Upper lobe of right lung (tissue), 1 donor: ENCODE measurements at regions not wholly inside any gene's neighbourhood (a gene's known extent, or its start where the extent isn't known, plus 50 kb on each side); places are given as distances from the start of the nearest gene placed in this dataset.

Source experiments
- ATAC-seq: fragments of 200-7000 bp; cut with Tn5 transposase; one replicate; pipeline ENCODE4 v1.9.1; 2020; ENCODE audit warnings: mild to moderate bottlenecking, moderate library complexity
- DNase-seq: peaks from one replicate; pipeline ENCODE4 v3.0.0-alpha.2; 2020
- H3K27ac ChIP-seq: fragments of 200-600 bp; one replicate; pipeline ENCODE4 v1.8.0; 2022
- H3K27me3 ChIP-seq: fragments of 200-600 bp; one replicate; pipeline ENCODE4 v1.8.0; 2022; ENCODE audit warnings: mild to moderate bottlenecking
- H3K36me3 ChIP-seq: fragments of 200-600 bp; one replicate; pipeline ENCODE4 v1.8.0; 2022
- H3K4me1 ChIP-seq: fragments of 200-600 bp; one replicate; pipeline ENCODE4 v1.8.0; 2022
- H3K4me3 ChIP-seq: fragments of 200-600 bp; one replicate; pipeline ENCODE4 v1.8.0; 2022; ENCODE audit warnings: mild to moderate bottlenecking
- H3K9me3 ChIP-seq: fragments of 200-600 bp; one replicate; pipeline ENCODE4 v1.8.0; 2022
- intact Hi-C: fragments of 100-400 bp; cut with DNase I; formaldehyde crosslinking; loops from one replicate; pipeline ENCODE4 v1.11.0; 2022
- TF ChIP-seq, protein P1 (sequence below): fragments of 200-600 bp; IDR thresholded peaks from one replicate; pipeline ENCODE4 v1.8.0; 2022; ENCODE audit warnings: antibody characterized with exemption
- donor health status: DM: no; HTN: yes; CAD: no; lungs with severe emphysema.

DNA sequence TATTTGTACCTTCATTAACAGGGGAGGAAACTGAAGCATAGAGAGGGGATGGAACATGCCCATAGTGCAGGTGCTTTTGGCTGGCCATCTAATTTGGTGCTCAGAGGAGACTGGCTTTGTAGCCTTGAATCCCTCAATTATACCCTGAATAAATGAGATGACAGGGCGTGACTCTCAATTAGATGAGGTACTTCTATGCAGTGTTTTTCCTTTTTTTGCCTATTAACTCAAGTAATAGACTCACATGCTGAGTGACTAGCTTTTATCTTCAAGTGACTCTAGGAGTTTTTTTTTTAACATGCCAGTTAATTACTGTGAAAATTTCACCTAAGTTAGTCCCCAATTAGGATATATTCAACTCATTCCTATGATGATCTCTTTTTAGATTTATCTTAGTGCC lies 243.7 kb downstream of the DACT1 start:
- intact Hi-C loops = no loop called here
- H3K4me1 ChIP-seq = no peaks in the 10 kb centered on the region
- H3K36me3 ChIP-seq = no peaks in the 10 kb centered on the region
- TF ChIP-seq, protein P1, sequence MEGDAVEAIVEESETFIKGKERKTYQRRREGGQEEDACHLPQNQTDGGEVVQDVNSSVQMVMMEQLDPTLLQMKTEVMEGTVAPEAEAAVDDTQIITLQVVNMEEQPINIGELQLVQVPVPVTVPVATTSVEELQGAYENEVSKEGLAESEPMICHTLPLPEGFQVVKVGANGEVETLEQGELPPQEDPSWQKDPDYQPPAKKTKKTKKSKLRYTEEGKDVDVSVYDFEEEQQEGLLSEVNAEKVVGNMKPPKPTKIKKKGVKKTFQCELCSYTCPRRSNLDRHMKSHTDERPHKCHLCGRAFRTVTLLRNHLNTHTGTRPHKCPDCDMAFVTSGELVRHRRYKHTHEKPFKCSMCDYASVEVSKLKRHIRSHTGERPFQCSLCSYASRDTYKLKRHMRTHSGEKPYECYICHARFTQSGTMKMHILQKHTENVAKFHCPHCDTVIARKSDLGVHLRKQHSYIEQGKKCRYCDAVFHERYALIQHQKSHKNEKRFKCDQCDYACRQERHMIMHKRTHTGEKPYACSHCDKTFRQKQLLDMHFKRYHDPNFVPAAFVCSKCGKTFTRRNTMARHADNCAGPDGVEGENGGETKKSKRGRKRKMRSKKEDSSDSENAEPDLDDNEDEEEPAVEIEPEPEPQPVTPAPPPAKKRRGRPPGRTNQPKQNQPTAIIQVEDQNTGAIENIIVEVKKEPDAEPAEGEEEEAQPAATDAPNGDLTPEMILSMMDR = no peak
- H3K27me3 ChIP-seq = no peaks in the 10 kb centered on the region
- H3K9me3 ChIP-seq = no peaks in the 10 kb centered on the region
- DNase-seq = no peak
- no peak overlapping the region for H3K27ac ChIP-seq
- H3K4me3 ChIP-seq = no peak overlapping the region
- no peak for ATAC-seq

- Histone ChIP-seq H3K36me3 (no peaks in the 10 kb centered on the region), H3K9me3 (no peaks in the 10 kb centered on the region), H3K4me3 (no peak overlapping the region), H3K27ac (no peak overlapping the region), H3K27me3 (no peaks in the 10 kb centered on the region), H3K4me1 (no peaks in the 10 kb centered on the region)
- no peak for DNase-seq
- TF ChIP-seq, protein P1 = no peak
- no peak for ATAC-seq
- intact Hi-C loops = no loop called here
Observed at GRCh38 chr14:58882577-58883018, 244.8 kb downstream of the DACT1 start.

- ATAC-seq (no peak), DNase-seq (no peak)
- H3K4me3 ChIP-seq = no peak overlapping the region
- H3K36me3 ChIP-seq = no peaks in the 10 kb centered on the region
- no peaks in the 10 kb centered on the region for H3K4me1 ChIP-seq
- H3K9me3 ChIP-seq = no peaks in the 10 kb centered on the region
- no peaks in the 10 kb centered on the region for H3K27me3 ChIP-seq
- TF ChIP-seq, protein P1 = peak; percentile 19
- intact Hi-C loops = no loop called here
- no peak overlapping the region for H3K27ac ChIP-seq
Observed at GRCh38 chr14:58884442-58884841, 246.7 kb downstream of the DACT1 start.

DNA sequence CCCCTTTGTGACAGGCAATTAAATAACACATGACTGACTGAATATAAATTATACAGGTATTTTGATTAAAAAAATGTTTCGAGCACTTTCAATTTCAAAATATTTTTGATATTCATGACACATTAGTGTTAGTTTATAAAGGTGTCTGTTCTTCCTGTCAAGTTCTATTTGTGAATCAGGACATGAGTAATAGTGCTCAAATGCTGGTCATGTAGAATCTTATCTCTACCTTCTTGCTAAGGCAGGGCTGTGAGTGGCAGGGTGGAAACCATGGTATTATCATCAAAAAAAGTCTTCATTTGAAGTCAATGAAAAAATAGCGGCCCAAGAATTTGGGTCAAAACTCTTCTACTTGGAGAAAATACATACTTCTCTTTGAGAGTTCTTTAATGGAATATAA lies 250.2 kb downstream of the DACT1 start:
- H3K36me3 ChIP-seq = no peaks in the 10 kb centered on the region
- DNase-seq (no peak), ATAC-seq (no peak)
- no peak overlapping the region for H3K4me3 ChIP-seq
- H3K4me1 ChIP-seq = no peaks in the 10 kb centered on the region
- TF ChIP-seq, protein P1 = no peak
- no peaks in the 10 kb centered on the region for H3K27me3 ChIP-seq
- intact Hi-C loops = no loop called here
- no peak overlapping the region for H3K27ac ChIP-seq
- no peaks in the 10 kb centered on the region for H3K9me3 ChIP-seq

GRCh38 chr14:58898655-58899316 lies 261.0 kb downstream of the DACT1 start:
- TF ChIP-seq, protein P1 = no peak
- no peak for ATAC-seq
- no peak for DNase-seq

DNA sequence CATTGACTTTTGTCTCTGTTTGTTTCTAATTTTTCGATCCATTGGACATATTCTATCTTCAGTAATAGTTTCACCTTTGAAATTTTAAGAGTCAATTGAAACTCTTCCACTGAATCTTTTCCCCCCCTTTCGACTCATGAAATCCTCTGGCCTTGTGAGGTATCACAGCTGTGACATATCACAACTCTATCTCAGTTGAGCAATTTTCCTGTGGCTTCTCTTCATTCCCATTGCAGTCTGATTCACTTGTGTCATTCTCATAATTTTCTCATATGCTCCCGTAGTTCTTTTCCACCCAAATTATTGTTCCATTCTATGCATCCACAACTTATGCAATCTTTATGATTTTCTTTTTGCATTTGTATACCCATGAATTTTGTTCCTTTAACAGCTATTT lies 261.6 kb downstream of the DACT1 start:
- TF ChIP-seq, protein P1 = no peak
- no peak overlapping the region for H3K4me3 ChIP-seq
- DNase-seq (no peak), ATAC-seq (no peak)
- no peaks in the 10 kb centered on the region for H3K36me3 ChIP-seq
- no peaks in the 10 kb centered on the region for H3K27me3 ChIP-seq
- no peaks in the 10 kb centered on the region for H3K9me3 ChIP-seq
- intact Hi-C loops = no loop called here
- peaks cover 5% of the 10 kb centered on the region for H3K4me1 ChIP-seq
- H3K27ac ChIP-seq = no peak overlapping the region

More at GRCh38 chr14:58898655-58899316, 261.0 kb downstream of the DACT1 start:
- no peaks in the 10 kb centered on the region for H3K9me3 ChIP-seq
- intact Hi-C loops = no loop called here
- H3K36me3 ChIP-seq = no peaks in the 10 kb centered on the region
- no peaks in the 10 kb centered on the region for H3K27me3 ChIP-seq
- H3K27ac ChIP-seq = no peak overlapping the region
- no peak overlapping the region for H3K4me3 ChIP-seq
- H3K4me1 ChIP-seq = peaks cover 5% of the 10 kb centered on the region
